ENCODE measurements at regions not wholly inside any gene's neighbourhood (a gene's known extent, or its start where the extent isn't known, plus 50 kb on each side); places are given as distances from the start of the nearest gene placed in this dataset.

DNA sequence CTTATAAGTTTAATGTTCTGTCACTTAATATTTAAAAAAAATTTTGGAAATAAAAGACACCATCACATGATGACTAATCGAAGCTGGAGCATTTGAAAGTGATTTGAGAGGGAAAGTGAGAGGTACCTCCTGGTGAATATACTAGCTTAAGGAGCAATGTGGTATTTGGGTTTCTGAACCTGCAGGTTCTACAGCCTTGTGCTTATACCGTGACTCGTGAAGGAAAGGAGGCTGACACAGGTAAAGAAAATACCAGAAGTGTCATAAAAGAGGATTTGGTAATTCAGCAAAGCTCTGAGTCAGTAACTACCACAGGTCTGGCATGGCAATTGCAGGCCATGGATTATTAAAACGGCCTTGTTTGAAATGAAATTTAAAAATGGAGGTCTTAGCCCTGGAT is 151.0 kb downstream of the SLC38A4 start:
- H3K4me3 ChIP-seq (replicated peaks in 1 of 4; ENCODE audit: control extremely low read depth in 1 of 4, insufficient read depth in 1 of 4, low read depth in 3 of 4, low read length in 4 of 4): no peak overlapping the region
- no peaks in the 10 kb centered on the region for H3K36me3 ChIP-seq (ENCODE audit: control insufficient read depth, insufficient read depth, low read length)
- DNase-seq (ENCODE audit: low read depth in 2 of 2): no peak
- no peak for TF ChIP-seq EZH2 (IDR thresholded peaks at IDR 0.05; ENCODE audit: low read length, missing control alignments)
- TF ChIP-seq, protein P1, sequence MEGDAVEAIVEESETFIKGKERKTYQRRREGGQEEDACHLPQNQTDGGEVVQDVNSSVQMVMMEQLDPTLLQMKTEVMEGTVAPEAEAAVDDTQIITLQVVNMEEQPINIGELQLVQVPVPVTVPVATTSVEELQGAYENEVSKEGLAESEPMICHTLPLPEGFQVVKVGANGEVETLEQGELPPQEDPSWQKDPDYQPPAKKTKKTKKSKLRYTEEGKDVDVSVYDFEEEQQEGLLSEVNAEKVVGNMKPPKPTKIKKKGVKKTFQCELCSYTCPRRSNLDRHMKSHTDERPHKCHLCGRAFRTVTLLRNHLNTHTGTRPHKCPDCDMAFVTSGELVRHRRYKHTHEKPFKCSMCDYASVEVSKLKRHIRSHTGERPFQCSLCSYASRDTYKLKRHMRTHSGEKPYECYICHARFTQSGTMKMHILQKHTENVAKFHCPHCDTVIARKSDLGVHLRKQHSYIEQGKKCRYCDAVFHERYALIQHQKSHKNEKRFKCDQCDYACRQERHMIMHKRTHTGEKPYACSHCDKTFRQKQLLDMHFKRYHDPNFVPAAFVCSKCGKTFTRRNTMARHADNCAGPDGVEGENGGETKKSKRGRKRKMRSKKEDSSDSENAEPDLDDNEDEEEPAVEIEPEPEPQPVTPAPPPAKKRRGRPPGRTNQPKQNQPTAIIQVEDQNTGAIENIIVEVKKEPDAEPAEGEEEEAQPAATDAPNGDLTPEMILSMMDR (conservative IDR thresholded peaks at IDR 0.05 in 1 of 2, IDR thresholded peaks at IDR 0.05 in 1 of 2; ENCODE audit: low read depth in 1 of 2, low read length in 2 of 2): no peak
- no peaks in the 10 kb centered on the region for H3K9me3 ChIP-seq (ENCODE audit: control insufficient read depth, insufficient read depth, low read depth, low read length)
- H4K20me1 ChIP-seq (ENCODE audit: control insufficient read depth, extremely low read depth, insufficient read depth, low read length): no peaks in the 10 kb centered on the region
- H3K79me2 ChIP-seq (ENCODE audit: control insufficient read depth, insufficient read depth, low read length): no peaks in the 10 kb centered on the region
- H3K27me3 ChIP-seq (ENCODE audit: control insufficient read depth, insufficient read depth, low read length): no peaks in the 10 kb centered on the region
- no peak overlapping the region for H3K9ac ChIP-seq (ENCODE audit: insufficient read depth, low read length)
- peaks cover 4% of the 10 kb centered on the region for H3K4me1 ChIP-seq (ENCODE audit: control insufficient read depth, extremely low read depth, insufficient read depth, low read length)
- H2AFZ ChIP-seq (ENCODE audit: low read length): no peak overlapping the region
- no peak overlapping the region for H3K4me2 ChIP-seq (ENCODE audit: extremely low read depth, insufficient read depth, low read length)
- H3K27ac ChIP-seq (ENCODE audit: insufficient read depth, low read length): no peak overlapping the region

DNA sequence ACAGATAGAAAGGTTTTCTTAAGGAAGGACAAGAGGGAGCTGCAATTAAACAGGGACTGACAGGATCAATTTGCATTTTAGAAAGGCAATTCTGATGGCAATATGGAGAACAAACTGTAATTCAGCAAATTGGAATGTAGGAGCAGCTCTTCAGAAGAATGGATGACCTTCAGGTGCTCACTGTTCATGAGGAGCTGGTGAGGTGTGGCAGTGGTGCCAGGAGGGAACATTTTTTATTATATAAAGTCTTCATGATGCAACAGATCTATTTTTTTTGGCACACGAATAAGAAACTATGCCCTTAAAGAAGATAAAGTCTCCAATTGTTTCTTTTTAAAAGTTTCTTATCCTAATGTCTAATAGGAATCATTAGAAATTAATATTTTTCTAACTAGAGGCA is 151.7 kb downstream of the SLC38A4 start:
- Histone ChIP-seq H3K4me2 (ENCODE audit: extremely low read depth, insufficient read depth, low read length) (no peak overlapping the region), H3K27ac (ENCODE audit: insufficient read depth, low read length) (no peak overlapping the region), H3K9me3 (ENCODE audit: control insufficient read depth, insufficient read depth, low read depth, low read length) (no peaks in the 10 kb centered on the region), H3K36me3 (ENCODE audit: control insufficient read depth, insufficient read depth, low read length) (no peaks in the 10 kb centered on the region), H3K27me3 (ENCODE audit: control insufficient read depth, insufficient read depth, low read length) (no peaks in the 10 kb centered on the region), H3K4me3 (replicated peaks in 1 of 4; ENCODE audit: control extremely low read depth in 1 of 4, insufficient read depth in 1 of 4, low read depth in 3 of 4, low read length in 4 of 4) (no peak overlapping the region), H3K4me1 (ENCODE audit: control insufficient read depth, extremely low read depth, insufficient read depth, low read length) (peaks cover 4% of the 10 kb centered on the region), H4K20me1 (ENCODE audit: control insufficient read depth, extremely low read depth, insufficient read depth, low read length) (no peaks in the 10 kb centered on the region), H2AFZ (ENCODE audit: low read length) (no peak overlapping the region), H3K79me2 (ENCODE audit: control insufficient read depth, insufficient read depth, low read length) (no peaks in the 10 kb centered on the region), H3K9ac (ENCODE audit: insufficient read depth, low read length) (no peak overlapping the region)
- DNase-seq (ENCODE audit: low read depth in 2 of 2): no peak
- no peak for TF ChIP-seq EZH2 (IDR thresholded peaks at IDR 0.05; ENCODE audit: low read length, missing control alignments)
- TF ChIP-seq, protein P1 (conservative IDR thresholded peaks at IDR 0.05 in 1 of 2, IDR thresholded peaks at IDR 0.05 in 1 of 2; ENCODE audit: low read depth in 1 of 2, low read length in 2 of 2): no peak

DNA sequence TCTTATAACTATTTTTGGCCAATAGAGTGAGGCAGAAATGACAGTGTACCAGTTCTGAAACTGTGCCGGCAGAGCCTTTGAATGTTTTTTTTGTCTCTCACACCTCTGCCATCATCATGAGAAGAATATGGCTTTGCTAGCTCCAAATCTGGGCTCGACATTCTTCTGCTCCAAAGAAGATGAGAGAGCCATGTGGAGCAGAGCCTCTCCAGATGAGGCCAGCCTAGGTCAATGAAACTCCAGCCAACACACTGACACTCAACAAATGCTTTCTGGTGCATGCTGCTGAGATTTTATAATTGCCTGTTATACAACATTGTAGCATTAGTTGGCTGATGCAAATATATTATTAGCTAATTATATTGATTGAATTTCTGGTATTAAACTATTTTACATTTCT is 154.7 kb downstream of the SLC38A4 start:
- Histone ChIP-seq H3K4me2 (ENCODE audit: extremely low read depth, insufficient read depth, low read length) (no peak overlapping the region), H3K4me1 (ENCODE audit: control insufficient read depth, extremely low read depth, insufficient read depth, low read length) (peaks cover 4% of the 10 kb centered on the region), H4K20me1 (ENCODE audit: control insufficient read depth, extremely low read depth, insufficient read depth, low read length) (no peaks in the 10 kb centered on the region), H3K9me3 (ENCODE audit: control insufficient read depth, insufficient read depth, low read depth, low read length) (no peaks in the 10 kb centered on the region), H3K27ac (ENCODE audit: insufficient read depth, low read length) (no peak overlapping the region), H3K9ac (ENCODE audit: insufficient read depth, low read length) (no peak overlapping the region), H3K79me2 (ENCODE audit: control insufficient read depth, insufficient read depth, low read length) (no peaks in the 10 kb centered on the region), H3K27me3 (ENCODE audit: control insufficient read depth, insufficient read depth, low read length) (no peaks in the 10 kb centered on the region), H3K36me3 (ENCODE audit: control insufficient read depth, insufficient read depth, low read length) (no peaks in the 10 kb centered on the region), H3K4me3 (replicated peaks in 1 of 4; ENCODE audit: control extremely low read depth in 1 of 4, insufficient read depth in 1 of 4, low read depth in 3 of 4, low read length in 4 of 4) (no peak overlapping the region), H2AFZ (ENCODE audit: low read length) (no peak overlapping the region)
- no peak for DNase-seq (ENCODE audit: low read depth in 2 of 2)
- TF ChIP-seq EZH2 (IDR thresholded peaks at IDR 0.05; ENCODE audit: low read length, missing control alignments): no peak
- TF ChIP-seq, protein P1 (conservative IDR thresholded peaks at IDR 0.05 in 1 of 2, IDR thresholded peaks at IDR 0.05 in 1 of 2; ENCODE audit: low read depth in 1 of 2, low read length in 2 of 2): no peak
